Heart right ventricle (tissue), 16 donors: ENCODE measurements at regions not wholly inside any gene's neighbourhood (a gene's known extent, or its start where the extent isn't known, plus 50 kb on each side); places are given as distances from the start of the nearest gene placed in this dataset.

Experiments used
- ATAC-seq, 8 donors: fragments of 200-7000 bp; cut with Tn5 transposase; one replicate each; pipeline ENCODE4 v1.9.1; 2020; ENCODE audit warnings: mild to moderate bottlenecking in 8 of 8, moderate library complexity in 8 of 8, moderate number of reproducible peaks in 1 of 8
- DNase-seq, 2 donors: peaks; one replicate each; pipeline ENCODE4 v3.0.0-alpha.2; 2020
- H3K27ac ChIP-seq, 10 donors: fragments of 200-600 bp; sonication (generic) in 2 of 10; one replicate each; pipeline versions ENCODE4 v1.5.0 to v1.8.0; 2020 to 2022; ENCODE audit warnings: mild to moderate bottlenecking in 3 of 10
- H3K27me3 ChIP-seq, 7 donors: fragments of 200-600 bp; one replicate each; pipeline ENCODE4 v1.8.0; 2021 to 2022; ENCODE audit warnings: mild to moderate bottlenecking in 2 of 7
- H3K36me3 ChIP-seq, 9 donors: fragments of 200-600 bp; sonication (generic) in 1 of 9; one replicate each; pipeline versions ENCODE4 v1.5.0 to v1.8.0; 2020 to 2022; ENCODE audit warnings: mild to moderate bottlenecking in 2 of 9
- H3K4me1 ChIP-seq, 9 donors: fragments of 200-600 bp; sonication (generic) in 1 of 9; one replicate each; pipeline versions ENCODE4 v1.5.0 to v1.8.0; 2020 to 2022; ENCODE audit warnings: mild to moderate bottlenecking in 4 of 9
- H3K4me3 ChIP-seq, 10 donors: fragments of 200-600 bp; sonication (generic) in 2 of 10; one replicate each; pipeline versions ENCODE4 v1.5.0 to v1.8.0; 2020 to 2022; ENCODE audit warnings: mild to moderate bottlenecking in 7 of 10, moderate library complexity in 2 of 10
- H3K9me3 ChIP-seq, 11 donors: fragments of 200-600 bp in 10 of 11; sonication (generic) in 2 of 11; one replicate each; pipeline versions ENCODE4 v1.5.0 to v1.8.0; 2013 to 2022; ENCODE audit warnings: mild to moderate bottlenecking in 2 of 11, control low read depth in 1 of 11, moderate library complexity in 1 of 11
- CTCF ChIP-seq, 9 donors: fragments of 200-600 bp; sonication (generic) in 2 of 9; IDR thresholded peaks; one replicate each; pipeline versions ENCODE4 v1.5.0 to v1.8.0; 2021 to 2022; ENCODE audit warnings: antibody characterized with exemption in 9 of 9, mild to moderate bottlenecking in 5 of 9, moderate library complexity in 1 of 9
- WGBS, 2 donors: extraction: QIAGEN DNeasy Blood & Tissue Kit; methylation state at CpG; one replicate each; pipeline ENCODE4 v1.1.7; 2013; ENCODE audit warnings: inconsistent platforms in 1 of 2; 5-methylcytosine and 5-hydroxymethylcytosine counted together
- intact Hi-C, 10 donors: fragments of 100-400 bp; cut with DNase I; formaldehyde crosslinking; loops; one replicate each; pipeline versions ENCODE4 v1.11.1 to v1.14.2; 2022
- donor health status: Arrhythmogenic right ventricular cardiomyopathy.
- donor health status: ischemic (EF 13 %, LVEDD 7.1; RV severe dilation, severe dysfunction).
- donor health status: healthy with polysubstance abuse.
- donor health status: DM: no; HTN: yes; CAD: no.
- donor health status: DM: no; HTN: no; CAD: no.
- donor health status: ischemic (EF 25% LVEDD 6.9; RV normal size, moderate dysfunction).
- donor health status: ischemic (EF 25% LVEDD 5.7; RV mildly dilated, moderate dysfunction).
- donor health status: healthy.
- donor health status: DM: yes; HTN: yes; CAD: no.
- donor health status: Ischemic cardiomyopathy.
- donor health status: ischemic (EF 35%, LVEDD 5.7; RV mildly dilated, moderate dysfunction).
- donor health status: nonischemic (EF 11% LVEDD 7.7; RV severe dilation, severe dysfunction).
- donor health status: DM: yes; HTN: yes; CAD: no.
- donor health status: PGD.
- donor health status: ischemic (EF 29% LVEDD 5.4; RV normal size, mild dysfunction).
- donor health status: nonischemic (EF 23%, LVEDD 6.1; RV moderate dilation, normal function).

- H3K27ac ChIP-seq, result no peak overlapping the region
- H3K4me1 ChIP-seq, result peaks cover 0 to under 1% (median 0%) of the 10 kb centered on the region in 9 donors
- H3K4me3 ChIP-seq, result no peak overlapping the region
- no peak for TF ChIP-seq CTCF (IDR thresholded peaks at IDR 0.05)
- intact Hi-C loops, result no loop called here
- DNase-seq (no peak), ATAC-seq (no peak)
- 42 to 64% methylated on average over 6 of the region's 6 CpGs for WGBS, 2 donors
- no peaks in the 10 kb centered on the region for H3K36me3 ChIP-seq
- H3K27me3 ChIP-seq, result peaks cover 0 to 2% (median 0%) of the 10 kb centered on the region in 7 donors
- no peaks in the 10 kb centered on the region for H3K9me3 ChIP-seq
Observed at GRCh38 chr7:35487402-35487801, 207.5 kb downstream of the HERPUD2 start.

- no peak for DNase-seq
- Histone ChIP-seq H3K4me1 (no peaks in the 10 kb centered on the region), H3K4me3 (no peak overlapping the region), H3K36me3 (no peaks in the 10 kb centered on the region), H3K27me3 (no peaks in the 10 kb centered on the region), H3K27ac (no peak overlapping the region), H3K9me3 (no peaks in the 10 kb centered on the region)
- WGBS, 2 donors, result 61 to 77% methylated on average over 6 of the region's 6 CpGs
- intact Hi-C loops, result no loop called here
- TF ChIP-seq CTCF (IDR thresholded peaks at IDR 0.05), result no peak
- no peak for ATAC-seq
Observed at GRCh38 chr7:35485436-35485835, 209.5 kb downstream of the HERPUD2 start.

- WGBS, 2 donors, result 95% methylated on average over 2 of the region's 2 CpGs
- intact Hi-C loops, result no loop called here
- DNase-seq (no peak), ATAC-seq (no peak)
- Histone ChIP-seq H3K27me3 (no peaks in the 10 kb centered on the region), H3K36me3 (no peaks in the 10 kb centered on the region), H3K4me1 (no peaks in the 10 kb centered on the region), H3K9me3 (peaks cover 0 to 10% (median 1%) of the 10 kb centered on the region in 11 donors), H3K27ac (no peak overlapping the region), H3K4me3 (no peak overlapping the region)
- TF ChIP-seq CTCF (IDR thresholded peaks at IDR 0.05), result no peak
Observed at GRCh38 chr7:35483568-35483967, 211.4 kb downstream of the HERPUD2 start.

- Histone ChIP-seq H3K36me3 (no peaks in the 10 kb centered on the region), H3K4me3 (no peak overlapping the region), H3K4me1 (no peaks in the 10 kb centered on the region), H3K27me3 (no peaks in the 10 kb centered on the region), H3K9me3 (peaks cover 0 to 24% (median 6%) of the 10 kb centered on the region in 11 donors), H3K27ac (no peak overlapping the region)
- no peak for TF ChIP-seq CTCF (IDR thresholded peaks at IDR 0.05)
- no peak for DNase-seq
- WGBS, 2 donors, result 63% methylated on average over 5 of the region's 5 CpGs
- intact Hi-C loops, result no loop called here
- no peak for ATAC-seq
Observed at GRCh38 chr7:35482231-35482630, 212.7 kb downstream of the HERPUD2 start.
